OCI-LY7 (cell line): ENCODE measurements at regions not wholly inside any gene's neighbourhood (a gene's known extent, or its start where the extent isn't known, plus 50 kb on each side); places are given as distances from the start of the nearest gene placed in this dataset.

Experiments used
- BruUV-seq: library from RNA; stranded (reverse); fragments of 400-500 nt; replicated peaks from 2 replicates; lab custom pipeline; 2021; lab: Mats Ljungman, UMichigan
- CTCF ChIA-PET: fragments of 300-600 bp; sonication (Branson Sonifier 250); formaldehyde crosslinking; loops from one replicate; lab custom pipeline; 2022; ENCODE audit warnings: antibody characterized with exemption; ENCODE audit not compliant: unreplicated experiment; lab: Charles Lee
- POLR2A ChIA-PET: fragments of 300-600 bp; sonication (Branson Sonifier 250); formaldehyde crosslinking; loops from one replicate; lab custom pipeline; 2022; ENCODE audit warnings: antibody characterized with exemption; lab: Charles Lee
- DNase-seq: peaks from one replicate; pipeline ENCODE4 v3.0.0-alpha.2; 2015; ENCODE audit warnings: low spot score
- H2AFZ ChIP-seq: fragments of 200-600 bp; sonication (generic), shearing (Covaris generic); 2 replicates; pipeline ENCODE4 v1.6.1; 2014; ENCODE audit warnings: mild to moderate bottlenecking, antibody characterized with exemption, low read length, moderate library complexity
- H3K27ac ChIP-seq: fragments of 200-600 bp; sonication (generic); 2 replicates; pipeline ENCODE4 v1.5.1; 2014; ENCODE audit warnings: mixed run types, low read depth, mild to moderate bottlenecking, moderate library complexity, low read length, inconsistent platforms; ENCODE audit not compliant: poor library complexity, severe bottlenecking
- H3K36me3 ChIP-seq: fragments of 200-600 bp; sonication (generic); 2 replicates; pipeline ENCODE4 v1.6.1; 2014; ENCODE audit warnings: mild to moderate bottlenecking, antibody characterized with exemption, low read length, moderate library complexity, mixed read lengths; ENCODE audit not compliant: insufficient read depth
- H3K4me1 ChIP-seq: fragments of 200-600 bp; sonication (generic); 2 replicates; pipeline ENCODE4 v1.5.1; 2014; ENCODE audit warnings: mild to moderate bottlenecking, low read length; ENCODE audit not compliant: insufficient read depth, poor library complexity, severe bottlenecking
- H3K4me2 ChIP-seq: fragments of 200-600 bp; sonication (generic); 2 replicates; pipeline ENCODE4 v1.6.1; 2014; ENCODE audit warnings: mild to moderate bottlenecking, low read length
- H3K4me3 ChIP-seq: fragments of 200-600 bp; sonication (generic); 2 replicates; pipeline ENCODE4 v1.5.1; 2014; ENCODE audit warnings: mild to moderate bottlenecking, low read depth, low read length; ENCODE audit not compliant: poor library complexity, severe bottlenecking
- H3K79me2 ChIP-seq: fragments of 200-600 bp; sonication (generic); 2 replicates; pipeline ENCODE4 v1.6.1; 2016; ENCODE audit warnings: low read depth, mild to moderate bottlenecking, low read length, moderate library complexity, mixed read lengths; ENCODE audit not compliant: insufficient read depth
- H3K9me2 ChIP-seq: fragments of 200-600 bp; sonication (generic); 2 replicates; pipeline ENCODE4 v1.6.1; 2016; ENCODE audit warnings: mild to moderate bottlenecking, low read length, mixed read lengths; ENCODE audit not compliant: insufficient read depth
- H3K9me3 ChIP-seq: fragments of 200-600 bp; sonication (generic); 2 replicates; pipeline ENCODE4 v1.6.1; 2014; ENCODE audit warnings: mild to moderate bottlenecking, mixed run types, low read length, mixed read lengths
- H4K20me1 ChIP-seq: fragments of 200-600 bp; sonication (generic); 2 replicates; pipeline ENCODE4 v1.6.1; 2014; ENCODE audit warnings: mild to moderate bottlenecking, antibody characterized with exemption, low read length, moderate library complexity, mixed read lengths; ENCODE audit not compliant: insufficient read depth
- CTCF ChIP-seq: fragments of 200-600 bp; sonication (generic); conservative IDR thresholded peaks from 2 replicates; pipeline ENCODE4 v1.5.1; 2014; ENCODE audit warnings: mild to moderate bottlenecking, antibody characterized with exemption, low read length, moderate library complexity, mixed read lengths
- EZH2phosphoT487 ChIP-seq: fragments of 200-600 bp; sonication (generic); IDR thresholded peaks from 2 replicates; pipeline ENCODE4 v1.6.1; 2018; ENCODE audit warnings: low read depth, borderline replicate concordance, mild to moderate bottlenecking, mixed run types, antibody characterized with exemption, low read length, moderate library complexity, mixed read lengths
- intact Hi-C: fragments of 100-400 bp; cut with micrococcal nuclease; formaldehyde crosslinking; loops from one replicate; pipeline ENCODE4 v1.10.0; 2022; ENCODE audit not compliant: unreplicated experiment

DNA sequence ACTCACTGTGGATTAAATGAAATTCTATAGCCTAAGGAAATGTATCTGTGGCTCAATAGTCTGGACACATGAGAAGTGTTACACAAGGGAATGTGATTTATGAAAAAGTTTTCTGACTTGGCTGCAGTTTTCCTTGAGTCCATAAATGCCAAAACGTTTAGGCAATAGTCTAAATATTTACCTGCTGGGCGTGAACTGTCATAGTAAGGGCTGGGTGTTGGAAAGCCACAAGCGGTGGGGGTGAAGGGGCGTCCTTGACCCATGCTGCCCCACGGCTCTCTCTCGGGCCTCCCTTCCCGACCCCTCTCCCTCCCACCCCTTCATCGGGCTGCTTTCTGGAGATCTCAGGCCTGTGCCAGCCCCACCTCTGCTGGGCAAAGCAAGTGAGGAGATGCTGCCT lies 223.7 kb downstream of the BUB3 start:
- H3K4me1 ChIP-seq = no peaks in the 10 kb centered on the region
- no TSS peak for BruUV-seq
- TF ChIP-seq CTCF (no peak), EZH2phosphoT487 (no peak)
- H3K36me3 ChIP-seq = no peaks in the 10 kb centered on the region
- H3K4me3 ChIP-seq = no peak overlapping the region
- CTCF ChIA-PET = no interaction called here
- H3K79me2 ChIP-seq = no peaks in the 10 kb centered on the region
- H3K9me2 ChIP-seq = no peaks in the 10 kb centered on the region
- 0 out of 2 replicates have a peak, but pooled peaks cover 8% of the 10 kb centered on the region for H3K9me3 ChIP-seq
- no peak overlapping the region for H3K27ac ChIP-seq
- intact Hi-C loops = no loop called here
- no peaks in the 10 kb centered on the region for H4K20me1 ChIP-seq
- H2AFZ ChIP-seq = no peak overlapping the region
- H3K4me2 ChIP-seq = no peak overlapping the region
- DNase-seq = no peak
- POLR2A ChIA-PET = no interaction called here

- no TSS peak for BruUV-seq
- intact Hi-C loops = no loop called here
- Histone ChIP-seq H4K20me1 (no peaks in the 10 kb centered on the region), H2AFZ (no peak overlapping the region), H3K9me3 (0 out of 2 replicates have a peak, but pooled peaks cover 8% of the 10 kb centered on the region), H3K79me2 (no peaks in the 10 kb centered on the region), H3K4me2 (no peak overlapping the region), H3K4me1 (no peaks in the 10 kb centered on the region), H3K9me2 (no peaks in the 10 kb centered on the region), H3K27ac (no peak overlapping the region), H3K4me3 (no peak overlapping the region), H3K36me3 (no peaks in the 10 kb centered on the region)
- no peak for DNase-seq
- CTCF ChIA-PET = no interaction called here
- TF ChIP-seq CTCF (no peak), EZH2phosphoT487 (no peak)
- POLR2A ChIA-PET = interaction anchor here (1.1 kb wide), 1 partner anchor 58 kb away, joined by 3 read pairs; no protein-coding TSS in a partner anchor
Measured at GRCh38 chr10:123378302-123378701, 224.1 kb downstream of the BUB3 start.

- Histone ChIP-seq H3K9me2 (no peaks in the 10 kb centered on the region), H3K4me2 (no peak overlapping the region), H4K20me1 (no peaks in the 10 kb centered on the region), H3K27ac (no peak overlapping the region), H3K79me2 (no peaks in the 10 kb centered on the region), H2AFZ (no peak overlapping the region), H3K36me3 (no peaks in the 10 kb centered on the region), H3K9me3 (0 out of 2 replicates have a peak, but pooled peaks cover 8% of the 10 kb centered on the region), H3K4me3 (no peak overlapping the region), H3K4me1 (no peaks in the 10 kb centered on the region)
- TF ChIP-seq EZH2phosphoT487 (no peak), CTCF (no peak)
- POLR2A ChIA-PET = interaction anchor here (1.1 kb wide), 1 partner anchor 59 kb away, joined by 3 read pairs; no protein-coding TSS in a partner anchor
- CTCF ChIA-PET = no interaction called here
- DNase-seq = no peak
- intact Hi-C loops = no loop called here
- no TSS peak for BruUV-seq
Measured at GRCh38 chr10:123379156-123379555, 225.0 kb downstream of the BUB3 start.
